Eye (tissue), 1 donor: ENCODE measurements at regions not wholly inside any gene's neighbourhood (a gene's known extent, or its start where the extent isn't known, plus 50 kb on each side); places are given as distances from the start of the nearest gene placed in this dataset.

ENCODE experiments used
- DNase-seq: peaks from one replicate; pipeline ENCODE4 v3.0.0-alpha.2; 2015

DNA sequence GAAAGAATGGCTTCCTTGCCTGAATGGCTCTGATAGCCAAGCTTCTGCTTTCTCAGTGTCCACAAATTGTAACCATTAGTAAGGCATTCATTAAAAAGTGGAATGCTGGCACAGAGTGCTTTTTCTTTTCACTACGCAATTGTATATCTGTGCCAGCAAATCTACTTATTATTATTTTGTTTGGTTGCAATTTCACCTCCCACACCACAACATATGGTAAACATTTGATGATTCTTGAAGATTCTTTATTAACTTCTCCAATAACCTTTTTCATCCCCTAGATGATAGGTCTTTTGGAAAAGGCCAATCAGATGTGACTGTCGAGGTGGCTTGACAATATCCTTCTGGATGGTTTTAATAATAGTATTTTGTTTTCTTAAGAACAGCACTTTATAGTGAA is 234.1 kb downstream of the TMEM38B start:
- no peak for DNase-seq

DNA sequence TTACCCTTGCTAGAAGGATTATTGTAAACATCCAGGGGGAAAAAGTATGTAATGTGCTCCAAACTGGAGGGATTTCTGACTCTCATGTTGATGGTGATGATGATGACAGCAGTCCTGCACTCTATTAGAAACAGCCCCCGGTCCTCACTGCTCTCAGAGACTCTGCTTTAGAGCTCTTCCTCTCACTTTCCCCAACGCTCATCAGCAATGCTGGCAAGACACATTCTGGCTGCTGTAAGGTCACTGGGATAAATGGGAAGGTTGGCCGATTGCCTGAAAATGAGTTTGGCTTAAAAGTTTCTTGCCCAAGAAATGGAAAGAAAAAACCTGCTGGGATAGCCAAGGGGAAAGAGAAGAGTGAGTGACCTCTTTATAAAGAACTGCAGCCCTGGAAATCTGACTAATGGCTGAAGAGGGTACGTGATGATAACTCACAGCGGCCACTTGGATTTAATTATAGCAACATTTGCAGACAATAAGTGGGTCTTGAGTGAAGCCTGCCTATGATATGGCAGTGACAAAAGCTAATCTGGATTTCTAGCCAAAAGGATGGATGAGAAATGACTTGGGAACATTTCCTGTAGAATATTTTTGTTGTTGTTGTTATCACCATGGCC is 235.8 kb downstream of the TMEM38B start:
- no peak for DNase-seq

DNA sequence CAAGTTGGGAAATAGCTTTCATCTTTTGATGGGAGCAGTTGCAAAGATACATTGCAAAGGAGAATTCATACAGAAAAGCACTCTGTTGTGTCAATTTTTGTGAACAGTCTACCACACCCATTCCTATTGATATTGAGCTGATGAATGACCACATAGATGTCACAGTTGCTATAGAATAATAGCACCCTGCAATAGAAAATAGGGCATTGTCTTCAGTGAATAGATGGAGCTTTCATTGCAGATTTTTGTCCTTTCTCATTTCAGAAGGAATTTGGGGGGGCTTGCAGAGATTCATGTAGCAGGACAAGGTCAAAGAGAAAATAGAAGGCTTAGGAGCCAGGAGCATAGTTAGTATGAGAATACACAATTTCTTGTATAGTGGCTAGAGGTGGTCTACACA is 237.9 kb downstream of the TMEM38B start:
- DNase-seq, result no peak

DNA sequence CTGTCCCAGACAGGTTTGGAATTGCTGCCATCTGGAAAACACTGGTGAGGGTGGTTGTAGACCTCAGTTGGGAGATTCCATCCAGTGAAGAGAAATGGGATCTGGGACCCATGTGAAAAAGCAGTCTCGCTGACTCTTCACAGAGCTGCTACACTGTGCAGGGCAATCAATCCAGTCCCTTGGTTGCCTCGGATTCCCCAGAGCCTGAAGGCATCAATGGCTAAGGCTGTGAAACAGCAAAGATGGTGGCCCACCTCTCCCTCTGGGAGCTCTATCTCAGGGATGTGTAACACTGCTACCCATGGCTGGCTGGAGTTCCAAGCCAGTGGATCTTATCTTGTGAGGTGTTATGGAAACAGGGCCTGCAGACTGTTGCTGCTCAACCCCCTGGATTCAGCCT is 256.1 kb downstream of the TMEM38B start:
- no peak for DNase-seq

DNA sequence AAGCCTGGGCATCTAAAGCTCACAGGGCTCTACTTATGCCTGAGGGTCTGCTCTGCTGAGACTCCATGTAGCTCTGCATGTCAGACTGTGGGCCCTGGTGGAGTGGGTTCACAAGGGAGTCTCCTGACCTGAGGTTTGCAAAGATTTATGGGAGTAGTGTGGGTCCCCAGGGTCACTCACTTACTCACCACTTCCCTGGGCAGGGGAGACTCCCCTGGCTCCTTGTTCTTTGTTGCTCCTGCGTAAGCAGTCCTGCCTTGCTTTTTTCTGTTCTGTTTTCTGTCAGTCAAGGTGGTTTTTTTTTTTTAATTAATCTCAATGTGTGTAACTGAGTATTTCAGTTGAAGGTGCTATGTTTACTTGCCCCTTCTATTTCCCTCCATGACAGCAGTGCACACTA is 256.6 kb downstream of the TMEM38B start:
- DNase-seq, result no peak

DNA sequence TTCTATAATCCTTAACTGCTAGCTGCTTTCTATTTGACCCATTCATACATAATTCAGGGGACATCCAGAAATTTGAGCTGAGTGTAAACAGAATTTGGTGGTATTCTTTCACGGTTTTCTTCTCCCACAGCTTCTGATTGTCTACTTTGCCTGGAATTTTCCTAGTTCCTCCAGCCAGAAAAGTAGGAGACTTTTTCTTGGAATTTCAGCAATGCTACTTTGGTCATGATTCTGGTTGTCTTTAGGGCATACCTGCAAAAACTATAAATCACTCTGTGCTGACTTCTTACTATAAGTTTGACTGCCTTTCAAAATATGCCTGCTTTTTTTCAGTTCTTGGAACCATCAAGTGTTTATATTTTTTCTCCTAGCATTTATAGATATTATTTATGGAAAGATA is 260.2 kb downstream of the TMEM38B start:
- no peak for DNase-seq

DNA sequence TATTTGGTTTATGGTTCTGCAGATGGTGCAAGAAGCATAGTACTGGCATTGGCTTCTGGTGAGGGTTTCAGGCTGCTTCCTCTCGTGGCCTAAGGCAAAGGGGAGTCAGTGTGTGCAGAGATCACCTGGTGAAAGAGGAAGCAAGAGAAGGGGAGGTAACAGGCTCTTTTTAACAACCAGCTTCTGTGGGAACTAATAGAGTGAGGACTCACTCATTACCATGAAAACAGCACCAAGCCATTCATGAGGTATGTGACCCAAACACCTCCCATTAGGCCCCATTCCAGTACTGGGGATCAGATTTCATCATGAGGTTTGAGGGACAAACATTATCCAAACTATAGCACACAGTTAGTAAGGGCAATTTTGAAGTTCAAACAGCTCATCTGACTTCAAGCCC is 263.5 kb downstream of the TMEM38B start:
- DNase-seq, result no peak

DNA sequence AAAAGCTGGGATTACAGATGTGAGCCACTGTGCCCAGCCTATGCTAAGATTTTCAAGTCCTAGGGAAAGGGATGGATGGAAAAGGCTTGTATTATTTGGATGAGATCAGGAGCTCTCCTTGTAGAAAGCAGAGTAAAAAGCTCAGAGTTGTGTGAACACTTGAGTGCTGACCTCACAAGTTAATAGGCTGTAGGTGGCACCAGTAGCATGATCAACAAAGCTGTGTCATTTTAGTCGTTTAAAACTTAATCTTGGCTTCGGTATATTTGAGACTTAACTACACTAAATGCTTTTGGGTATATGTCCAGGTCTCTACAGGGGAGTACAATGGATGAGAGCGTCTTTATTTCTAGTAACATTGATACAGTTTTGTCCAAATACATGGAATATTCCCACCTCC is 264.2 kb downstream of the TMEM38B start:
- no peak for DNase-seq

DNA sequence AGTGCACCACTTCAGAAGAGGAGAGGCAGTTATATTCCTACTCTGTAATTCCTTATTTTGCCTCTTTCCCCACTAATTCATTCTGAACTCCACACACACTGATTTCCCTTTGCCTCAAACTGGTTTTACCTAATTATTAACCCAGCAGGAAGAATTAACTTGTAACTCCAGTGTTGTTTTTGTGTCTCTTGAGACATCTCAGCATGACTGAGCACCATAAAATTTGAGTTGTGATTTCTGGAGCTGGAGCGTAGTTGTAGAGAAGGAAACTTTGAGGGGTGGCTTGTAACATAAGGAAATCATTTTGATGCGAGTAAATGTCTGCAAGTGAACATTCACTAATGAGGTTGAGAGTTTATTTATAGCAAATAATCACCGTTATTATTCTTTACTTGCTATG is 265.2 kb downstream of the TMEM38B start:
- no peak for DNase-seq

GRCh38 chr9:105963343-105964099 is 269.2 kb downstream of the TMEM38B start:
- DNase-seq, result no peak

- DNase-seq, result no peak
These were observed 269.8 kb downstream of the TMEM38B start for GRCh38 chr9:105964156-105964555.

- peak; percentile 6 for DNase-seq
These were observed 272.5 kb downstream of the TMEM38B start for GRCh38 chr9:105966834-105967233.

- no peak for DNase-seq
These were observed 272.9 kb downstream of the TMEM38B start for GRCh38 chr9:105967248-105967647.

- no peak for DNase-seq
These were observed 273.5 kb downstream of the TMEM38B start for GRCh38 chr9:105967797-105968196.

- DNase-seq, result no peak
These were observed 274.6 kb downstream of the TMEM38B start for GRCh38 chr9:105968811-105969466.

DNA sequence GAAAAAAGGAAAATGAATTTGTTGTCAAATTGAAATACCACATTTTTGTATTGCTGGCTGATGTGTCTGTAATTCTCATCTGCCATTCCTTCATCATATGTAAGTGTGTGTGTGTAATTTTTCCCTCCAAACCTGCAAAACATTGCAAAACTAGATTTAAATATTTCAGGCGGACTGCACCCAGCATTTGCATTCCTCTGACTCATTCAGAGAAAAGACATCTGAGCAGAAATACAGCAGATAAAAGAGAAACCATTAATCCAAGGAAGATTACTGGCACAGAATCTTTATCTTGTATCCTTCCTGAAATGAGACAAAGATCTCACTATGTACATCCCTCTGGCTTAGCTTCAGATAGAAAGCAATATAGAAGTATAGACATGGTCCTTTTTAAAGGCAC is 275.3 kb downstream of the TMEM38B start:
- no peak for DNase-seq

GRCh38 chr9:105971986-105972385 is 277.6 kb downstream of the TMEM38B start:
- DNase-seq, result no peak

GRCh38 chr9:105972466-105973204 is 278.3 kb downstream of the TMEM38B start:
- no peak for DNase-seq

GRCh38 chr9:105973951-105974351 is 279.6 kb downstream of the TMEM38B start:
- DNase-seq, result peak; percentile 70

GRCh38 chr9:105975886-105976645 is 281.7 kb downstream of the TMEM38B start:
- DNase-seq, result peak; percentile 68

DNA sequence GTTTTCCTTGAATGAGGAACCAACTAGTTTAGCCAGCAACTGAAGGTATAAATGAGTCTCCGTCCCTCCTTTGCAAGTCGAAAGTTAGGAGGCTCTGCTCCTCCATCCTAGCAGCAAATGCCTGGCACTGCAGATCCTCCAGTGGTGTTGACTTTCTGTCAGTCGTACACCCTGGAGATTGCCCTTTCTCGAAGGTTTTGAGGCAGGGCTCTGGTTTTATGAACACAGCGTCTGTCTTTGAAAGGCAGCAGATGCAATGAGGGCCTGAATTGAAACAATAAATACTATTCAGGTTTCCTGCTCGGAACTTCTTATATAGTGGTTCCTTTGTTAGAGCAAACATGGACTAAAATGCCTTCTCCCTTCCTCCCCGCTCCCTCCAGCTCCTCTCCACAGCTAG is 284.0 kb downstream of the TMEM38B start:
- peak; percentile 10 for DNase-seq

DNA sequence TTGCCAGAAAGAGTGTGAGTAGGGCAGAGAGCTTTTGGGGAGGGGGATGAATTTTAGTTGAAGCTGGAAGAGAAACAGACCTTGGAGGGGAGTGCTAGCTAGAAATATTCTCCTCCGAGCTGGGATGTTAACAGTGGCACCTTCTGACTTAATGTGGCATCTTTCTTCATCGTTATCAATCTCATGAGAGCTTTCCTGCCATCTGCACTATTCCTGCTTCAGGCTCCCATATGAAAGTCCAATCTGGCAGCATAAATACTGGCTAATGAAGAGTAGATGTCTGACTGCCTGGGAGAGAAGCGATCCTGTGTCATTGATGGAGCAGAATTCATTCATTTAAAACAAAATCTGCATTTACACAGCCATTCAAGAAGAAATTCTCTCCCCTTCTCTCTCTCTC is 284.5 kb downstream of the TMEM38B start:
- no peak for DNase-seq

DNA sequence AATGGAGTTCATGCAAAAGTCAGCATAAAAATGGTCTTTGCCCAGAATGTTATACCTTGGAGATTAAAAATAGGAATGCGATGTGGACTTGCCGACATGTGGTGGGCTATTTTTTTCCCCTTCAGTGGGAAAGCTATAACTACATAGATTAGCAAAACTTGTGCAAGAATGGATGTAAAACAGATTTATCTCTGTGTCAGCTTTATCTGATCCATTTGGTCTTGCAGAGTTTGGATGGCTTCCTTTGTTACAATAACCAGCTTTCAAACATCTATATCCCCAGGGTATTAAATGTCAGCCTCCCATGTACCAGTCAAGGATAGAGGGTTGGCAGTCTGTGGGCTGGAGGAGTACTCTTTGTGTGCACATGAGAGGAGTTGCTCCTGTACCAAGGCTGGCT is 284.9 kb downstream of the TMEM38B start:
- DNase-seq, result peak; percentile 30
